Small intestine (tissue), 7 donors: ENCODE measurements at regions not wholly inside any gene's neighbourhood (a gene's known extent, or its start where the extent isn't known, plus 50 kb on each side); places are given as distances from the start of the nearest gene placed in this dataset.

ENCODE experiments used
- DNase-seq, 2 donors: peaks; one replicate each; pipeline versions ENCODE4 v3.0.0 to v3.0.0-alpha.2; 2013
- FAIRE-seq: peaks from 2 replicates; lab custom pipeline; 2012; peaks lifted over from hg19 to GRCh38; lab: Jason Lieb, UNC
- H3K27ac ChIP-seq, 3 donors: one replicate each; pipeline ENCODE4 v1.5.1; 2013; ENCODE audit warnings: low read length in 2 of 3, mild to moderate bottlenecking in 2 of 3, control low read depth in 1 of 3, inconsistent platforms in 1 of 3, low read depth in 1 of 3, moderate library complexity in 1 of 3
- H3K27me3 ChIP-seq, 3 donors: one replicate each; pipeline ENCODE4 v1.6.1; 2013; ENCODE audit warnings: low read length in 3 of 3, inconsistent platforms in 1 of 3; ENCODE audit not compliant: control insufficient read depth in 3 of 3, insufficient read depth in 3 of 3
- H3K36me3 ChIP-seq, 3 donors: one replicate each; pipeline ENCODE4 v1.6.1; 2013; ENCODE audit warnings: low read length in 3 of 3, inconsistent platforms in 1 of 3, low read depth in 1 of 3, mild to moderate bottlenecking in 1 of 3, moderate library complexity in 1 of 3; ENCODE audit not compliant: control insufficient read depth in 3 of 3, insufficient read depth in 2 of 3
- H3K4me1 ChIP-seq, 3 donors: one replicate each; pipeline ENCODE4 v1.6.1; 2013; ENCODE audit warnings: low read length in 2 of 3, inconsistent platforms in 1 of 3, low read depth in 1 of 3, mild to moderate bottlenecking in 1 of 3, moderate library complexity in 1 of 3; ENCODE audit not compliant: control insufficient read depth in 3 of 3, insufficient read depth in 2 of 3
- H3K4me3 ChIP-seq, 3 donors: one replicate each; pipeline ENCODE4 v1.5.1; 2013; ENCODE audit warnings: low read length in 3 of 3, control low read depth in 1 of 3, inconsistent platforms in 1 of 3, low read depth in 1 of 3, mild to moderate bottlenecking in 1 of 3, moderate library complexity in 1 of 3
- H3K9me3 ChIP-seq, 2 donors: one replicate each; pipeline ENCODE4 v1.6.1; 2013; ENCODE audit warnings: low read depth in 1 of 2, low read length in 1 of 2; ENCODE audit not compliant: control insufficient read depth in 2 of 2, insufficient read depth in 1 of 2
- WGBS, 3 donors: extraction: QIAGEN DNeasy Blood & Tissue Kit; methylation state at CpG; one replicate each; pipeline ENCODE4 v1.1.7; 2013; 5-methylcytosine and 5-hydroxymethylcytosine counted together
- donor health status: healthy with polysubstance abuse.
- donor health status: control.
- donor health status: control.
- donor health status: Bipolar disorder and iron deficiency.
- donor health status: healthy.

- Histone ChIP-seq H3K27ac (no peak overlapping the region), H3K9me3 (no peaks in the 10 kb centered on the region), H3K36me3 (no peaks in the 10 kb centered on the region), H3K4me1 (no peaks in the 10 kb centered on the region), H3K4me3 (no peak overlapping the region), H3K27me3 (no peaks in the 10 kb centered on the region)
- no peak for FAIRE-seq
- no peak for DNase-seq
- 85 to 96% (median 91%) methylated on average over 3 of the region's 3 CpGs for WGBS, 3 donors
These were observed 263.8 kb upstream of the ELAC2 start for GRCh38 chr17:13281626-13282025.

- no peak for FAIRE-seq
- Histone ChIP-seq H3K27me3 (no peaks in the 10 kb centered on the region), H3K4me1 (no peaks in the 10 kb centered on the region), H3K4me3 (no peak overlapping the region), H3K9me3 (no peaks in the 10 kb centered on the region), H3K36me3 (no peaks in the 10 kb centered on the region), H3K27ac (no peak overlapping the region)
- DNase-seq = no peak
- WGBS, 3 donors = 69 to 84% (median 80%) methylated on average over 2 of the region's 2 CpGs
These were observed 256.0 kb upstream of the ELAC2 start for GRCh38 chr17:13273806-13274205.

- FAIRE-seq = no peak
- WGBS, 3 donors = 77 to 82% (median 79%) methylated on average over 4 of the region's 4 CpGs
- no peaks in the 10 kb centered on the region for H3K4me1 ChIP-seq
- no peaks in the 10 kb centered on the region for H3K9me3 ChIP-seq
- no peak for DNase-seq
- H3K27me3 ChIP-seq = no peaks in the 10 kb centered on the region
- H3K4me3 ChIP-seq = no peak overlapping the region
- no peak overlapping the region for H3K27ac ChIP-seq
- no peaks in the 10 kb centered on the region for H3K36me3 ChIP-seq
These were observed 254.5 kb upstream of the ELAC2 start for GRCh38 chr17:13272296-13272695.

GRCh38 chr17:13268791-13269595 lies 251.2 kb upstream of the ELAC2 start:
- 51 to 56% (median 52%) methylated on average over 8 of the region's 8 CpGs for WGBS, 3 donors
- Histone ChIP-seq H3K4me3 (no peak overlapping the region), H3K9me3 (no peaks in the 10 kb centered on the region), H3K4me1 (no peaks in the 10 kb centered on the region), H3K27me3 (no peaks in the 10 kb centered on the region), H3K27ac (no peak overlapping the region), H3K36me3 (no peaks in the 10 kb centered on the region)
- no peak for FAIRE-seq
- no peak for DNase-seq

GRCh38 chr17:13266606-13267005 lies 248.8 kb upstream of the ELAC2 start:
- H3K9me3 ChIP-seq = no peaks in the 10 kb centered on the region
- 52 to 58% (median 58%) methylated on average over 7 of the region's 7 CpGs for WGBS, 3 donors
- no peak for FAIRE-seq
- no peaks in the 10 kb centered on the region for H3K27me3 ChIP-seq
- no peaks in the 10 kb centered on the region for H3K4me1 ChIP-seq
- H3K27ac ChIP-seq = no peak overlapping the region
- DNase-seq = no peak
- no peaks in the 10 kb centered on the region for H3K36me3 ChIP-seq
- no peak overlapping the region for H3K4me3 ChIP-seq

- 63 to 71% (median 65%) methylated on average over 2 of the region's 2 CpGs for WGBS, 3 donors
- FAIRE-seq = no peak
- DNase-seq = no peak
- Histone ChIP-seq H3K4me3 (no peak overlapping the region), H3K36me3 (no peaks in the 10 kb centered on the region), H3K27ac (no peak overlapping the region), H3K27me3 (no peaks in the 10 kb centered on the region), H3K4me1 (no peaks in the 10 kb centered on the region), H3K9me3 (no peaks in the 10 kb centered on the region)
These were observed 247.5 kb upstream of the ELAC2 start for GRCh38 chr17:13265311-13265710.

GRCh38 chr17:13263746-13264145 lies 245.9 kb upstream of the ELAC2 start:
- Histone ChIP-seq H3K27me3 (no peaks in the 10 kb centered on the region), H3K4me3 (no peak overlapping the region), H3K9me3 (no peaks in the 10 kb centered on the region), H3K36me3 (no peaks in the 10 kb centered on the region), H3K4me1 (no peaks in the 10 kb centered on the region), H3K27ac (no peak overlapping the region)
- no peak for FAIRE-seq
- DNase-seq = no peak
- WGBS, 3 donors = 65 to 80% (median 78%) methylated on average over 4 of the region's 4 CpGs

- no peak for DNase-seq
- Histone ChIP-seq H3K36me3 (no peaks in the 10 kb centered on the region), H3K27ac (no peak overlapping the region), H3K27me3 (no peaks in the 10 kb centered on the region), H3K4me1 (no peaks in the 10 kb centered on the region), H3K9me3 (no peaks in the 10 kb centered on the region), H3K4me3 (no peak overlapping the region)
- 76 to 91% (median 88%) methylated on average over 3 of the region's 3 CpGs for WGBS, 3 donors
- no peak for FAIRE-seq
These were observed 238.7 kb upstream of the ELAC2 start for GRCh38 chr17:13256545-13256944.
